ENCODE measurements at regions not wholly inside any gene's neighbourhood (a gene's known extent, or its start where the extent isn't known, plus 50 kb on each side); places are given as distances from the start of the nearest gene placed in this dataset.

DNA sequence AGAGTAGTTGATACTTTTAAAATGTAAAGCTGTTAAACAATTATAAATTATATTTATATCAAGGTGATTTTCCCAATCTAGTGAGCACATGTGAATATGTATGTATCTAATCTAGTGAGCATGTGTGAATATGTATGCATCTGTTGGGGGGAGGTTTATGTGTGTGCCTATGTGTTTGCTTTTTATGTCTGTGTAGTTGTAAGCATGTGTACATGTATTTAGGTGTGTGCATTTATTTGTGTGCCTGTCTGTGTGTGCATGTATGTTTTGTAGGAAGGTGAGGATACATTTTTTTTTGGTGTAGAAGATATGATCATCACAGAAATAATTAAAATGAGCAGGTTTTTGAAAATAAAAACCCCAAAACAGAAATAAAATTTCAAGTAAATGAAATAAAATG, 318.9 kb upstream of the CHRM3 start:
- Histone ChIP-seq H2AFZ (ENCODE audit: low read length) (no peak overlapping the region), H3K4me3 (ENCODE audit: low read depth, low read length, poor library complexity, severe bottlenecking) (no peak overlapping the region), H3K4me1 (ENCODE audit: insufficient read depth, low read length, poor library complexity, severe bottlenecking) (no peaks in the 10 kb centered on the region), H3K36me3 (ENCODE audit: insufficient read depth, low read length) (no peaks in the 10 kb centered on the region), H3K4me2 (ENCODE audit: low read length) (no peak overlapping the region), H3K79me2 (ENCODE audit: insufficient read depth, low read depth, low read length) (no peaks in the 10 kb centered on the region), H4K20me1 (ENCODE audit: insufficient read depth, low read length) (no peaks in the 10 kb centered on the region), H3K27ac (ENCODE audit: low read depth, low read length, poor library complexity, severe bottlenecking) (no peak overlapping the region), H3K9me3 (ENCODE audit: low read length) (no peaks in the 10 kb centered on the region), H3K9me2 (ENCODE audit: insufficient read depth, low read length) (no peaks in the 10 kb centered on the region)
- no TSS peak for BruUV-seq (replicated peaks)
- ChIA-PET POLR2A (interaction anchor here (0.7 kb wide), 1 partner anchor 11 kb away, joined by 3 read pairs; no protein-coding TSS in a partner anchor), CTCF (ENCODE audit: unreplicated experiment) (no interaction called here)
- TF ChIP-seq EZH2phosphoT487 (IDR thresholded peaks at IDR 0.05; ENCODE audit: borderline replicate concordance, low read depth, low read length) = no peak
- TF ChIP-seq, protein P1, sequence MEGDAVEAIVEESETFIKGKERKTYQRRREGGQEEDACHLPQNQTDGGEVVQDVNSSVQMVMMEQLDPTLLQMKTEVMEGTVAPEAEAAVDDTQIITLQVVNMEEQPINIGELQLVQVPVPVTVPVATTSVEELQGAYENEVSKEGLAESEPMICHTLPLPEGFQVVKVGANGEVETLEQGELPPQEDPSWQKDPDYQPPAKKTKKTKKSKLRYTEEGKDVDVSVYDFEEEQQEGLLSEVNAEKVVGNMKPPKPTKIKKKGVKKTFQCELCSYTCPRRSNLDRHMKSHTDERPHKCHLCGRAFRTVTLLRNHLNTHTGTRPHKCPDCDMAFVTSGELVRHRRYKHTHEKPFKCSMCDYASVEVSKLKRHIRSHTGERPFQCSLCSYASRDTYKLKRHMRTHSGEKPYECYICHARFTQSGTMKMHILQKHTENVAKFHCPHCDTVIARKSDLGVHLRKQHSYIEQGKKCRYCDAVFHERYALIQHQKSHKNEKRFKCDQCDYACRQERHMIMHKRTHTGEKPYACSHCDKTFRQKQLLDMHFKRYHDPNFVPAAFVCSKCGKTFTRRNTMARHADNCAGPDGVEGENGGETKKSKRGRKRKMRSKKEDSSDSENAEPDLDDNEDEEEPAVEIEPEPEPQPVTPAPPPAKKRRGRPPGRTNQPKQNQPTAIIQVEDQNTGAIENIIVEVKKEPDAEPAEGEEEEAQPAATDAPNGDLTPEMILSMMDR (conservative IDR thresholded peaks at IDR 0.05; ENCODE audit: low read length) = no peak
- DNase-seq (ENCODE audit: low spot score) = no peak
- intact Hi-C loops (cut with micrococcal nuclease; ENCODE audit: unreplicated experiment) = no loop called here

DNA sequence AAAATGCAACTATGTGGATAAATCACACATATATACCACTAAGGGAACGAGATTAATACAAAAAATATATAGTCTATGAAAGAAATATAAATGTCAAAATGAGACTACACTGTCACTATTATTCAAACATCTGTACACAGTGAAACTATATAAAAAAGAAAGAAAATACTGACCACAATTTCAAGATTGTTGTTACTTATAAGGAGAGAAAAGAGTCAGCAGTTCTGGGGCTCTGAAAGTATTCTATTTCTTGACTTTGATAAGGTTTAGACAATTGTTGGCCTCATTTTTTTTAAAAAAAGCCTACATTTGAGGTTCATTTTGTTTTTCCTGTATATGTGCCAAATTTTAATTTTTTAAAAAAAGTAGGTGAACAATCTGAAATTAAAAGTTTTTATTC, 319.3 kb upstream of the CHRM3 start:
- no peak for DNase-seq (ENCODE audit: low spot score)
- BruUV-seq (replicated peaks) = no TSS peak
- Histone ChIP-seq H3K4me2 (ENCODE audit: low read length) (no peak overlapping the region), H3K4me3 (ENCODE audit: low read depth, low read length, poor library complexity, severe bottlenecking) (no peak overlapping the region), H3K4me1 (ENCODE audit: insufficient read depth, low read length, poor library complexity, severe bottlenecking) (no peaks in the 10 kb centered on the region), H3K79me2 (ENCODE audit: insufficient read depth, low read depth, low read length) (no peaks in the 10 kb centered on the region), H4K20me1 (ENCODE audit: insufficient read depth, low read length) (no peaks in the 10 kb centered on the region), H3K27ac (ENCODE audit: low read depth, low read length, poor library complexity, severe bottlenecking) (no peak overlapping the region), H3K36me3 (ENCODE audit: insufficient read depth, low read length) (no peaks in the 10 kb centered on the region), H2AFZ (ENCODE audit: low read length) (no peak overlapping the region), H3K9me2 (ENCODE audit: insufficient read depth, low read length) (no peaks in the 10 kb centered on the region), H3K9me3 (ENCODE audit: low read length) (no peaks in the 10 kb centered on the region)
- intact Hi-C loops (cut with micrococcal nuclease; ENCODE audit: unreplicated experiment) = no loop called here
- CTCF ChIA-PET (ENCODE audit: unreplicated experiment) = no interaction called here
- POLR2A ChIA-PET = no interaction called here
- TF ChIP-seq EZH2phosphoT487 (IDR thresholded peaks at IDR 0.05; ENCODE audit: borderline replicate concordance, low read depth, low read length) = no peak
- TF ChIP-seq, protein P1 (conservative IDR thresholded peaks at IDR 0.05; ENCODE audit: low read length) = no peak

DNA sequence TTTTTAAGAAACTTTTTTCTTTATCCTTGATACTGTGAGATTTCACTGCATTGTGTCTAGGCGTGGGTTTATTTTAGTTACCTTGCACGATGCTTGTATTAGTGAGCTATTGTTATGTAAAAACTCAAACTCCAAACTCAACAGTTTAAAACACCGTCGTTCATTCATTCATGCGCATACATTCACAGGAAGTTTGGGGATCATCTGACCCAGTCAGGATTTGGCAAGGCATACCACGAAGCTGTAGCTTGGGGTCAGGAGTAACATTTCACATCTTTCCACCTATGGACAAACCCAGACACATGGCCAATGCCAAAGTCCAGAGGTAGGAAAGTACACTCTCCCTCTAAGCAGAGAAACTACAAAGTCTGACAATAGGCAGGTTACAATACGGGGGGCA, 324.6 kb upstream of the CHRM3 start:
- BruUV-seq (replicated peaks) = no TSS peak
- TF ChIP-seq, protein P1 (conservative IDR thresholded peaks at IDR 0.05; ENCODE audit: low read length) = no peak
- TF ChIP-seq EZH2phosphoT487 (IDR thresholded peaks at IDR 0.05; ENCODE audit: borderline replicate concordance, low read depth, low read length) = no peak
- Histone ChIP-seq H3K4me2 (ENCODE audit: low read length) (no peak overlapping the region), H3K79me2 (ENCODE audit: insufficient read depth, low read depth, low read length) (no peaks in the 10 kb centered on the region), H3K4me1 (ENCODE audit: insufficient read depth, low read length, poor library complexity, severe bottlenecking) (no peaks in the 10 kb centered on the region), H3K27ac (ENCODE audit: low read depth, low read length, poor library complexity, severe bottlenecking) (no peak overlapping the region), H3K9me2 (ENCODE audit: insufficient read depth, low read length) (no peaks in the 10 kb centered on the region), H3K9me3 (ENCODE audit: low read length) (no peaks in the 10 kb centered on the region), H2AFZ (ENCODE audit: low read length) (no peak overlapping the region), H4K20me1 (ENCODE audit: insufficient read depth, low read length) (no peaks in the 10 kb centered on the region), H3K4me3 (ENCODE audit: low read depth, low read length, poor library complexity, severe bottlenecking) (no peak overlapping the region), H3K36me3 (ENCODE audit: insufficient read depth, low read length) (no peaks in the 10 kb centered on the region)
- CTCF ChIA-PET (ENCODE audit: unreplicated experiment) = no interaction called here
- POLR2A ChIA-PET = interaction anchor here (0.7 to 1.6 kb wide), 2 partner anchors 9 to 889 kb away, joined by 3 to 6 read pairs; no protein-coding TSS in a partner anchor
- intact Hi-C loops (cut with micrococcal nuclease; ENCODE audit: unreplicated experiment) = no loop called here
- DNase-seq (ENCODE audit: low spot score) = no peak

All from OCI-LY7 (cell line).